ENCODE measurements at regions not wholly inside any gene's neighbourhood (a gene's known extent, or its start where the extent isn't known, plus 50 kb on each side); places are given as distances from the start of the nearest gene placed in this dataset.

DNA sequence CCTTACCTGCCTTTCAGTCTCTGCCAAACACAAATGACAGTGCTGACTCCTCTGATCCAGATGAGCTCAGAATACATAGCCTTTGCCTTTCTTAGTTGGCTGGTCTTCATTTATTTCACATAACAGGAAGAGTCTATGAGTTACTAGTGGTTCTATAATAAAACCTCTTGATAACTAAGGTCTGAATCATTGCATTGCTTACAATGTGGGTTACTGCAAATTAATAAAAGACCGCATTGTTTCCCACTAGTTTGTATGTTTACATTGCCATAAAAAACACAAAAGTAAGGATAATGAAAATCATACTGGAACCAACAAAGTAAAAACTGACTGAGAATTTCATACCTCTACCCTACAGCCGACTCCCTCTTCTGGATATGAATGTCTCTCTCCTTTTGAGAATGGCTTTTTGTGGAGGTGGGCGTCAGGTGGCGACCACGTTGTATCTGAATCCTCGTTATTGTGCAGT is 62.0 kb upstream of the AKR1E2 start:
- TF ChIP-seq NR2C2 (CRISPR knock-in tag; IDR thresholded peaks at IDR 0.05) (no peak), TCF7 (CRISPR knock-in tag; IDR thresholded peaks at IDR 0.05; ENCODE audit: low read depth) (no peak), E2F4 (CRISPR knock-in tag; IDR thresholded peaks at IDR 0.05; ENCODE audit: borderline replicate concordance, low read depth) (no peak), ETV6 (CRISPR knock-in tag; IDR thresholded peaks at IDR 0.05) (no peak), ZNF138 (CRISPR knock-in tag; conservative IDR thresholded peaks at IDR 0.05) (no peak), ELF4 (CRISPR knock-in tag; IDR thresholded peaks at IDR 0.05; ENCODE audit: low read depth) (no peak), CREM (CRISPR knock-in tag; IDR thresholded peaks at IDR 0.05) (no peak), JUN (CRISPR knock-in tag; IDR thresholded peaks at IDR 0.05) (no peak), TEAD4 (CRISPR knock-in tag; IDR thresholded peaks at IDR 0.05) (no peak), RELA (CRISPR knock-in tag; IDR thresholded peaks at IDR 0.05; ENCODE audit: borderline replicate concordance) (no peak), GABPB1 (CRISPR knock-in tag; IDR thresholded peaks at IDR 0.05) (no peak), ZBTB21 (CRISPR knock-in tag; IDR thresholded peaks at IDR 0.05; ENCODE audit: borderline replicate concordance) (no peak)
- TF ChIP-seq, protein P1, sequence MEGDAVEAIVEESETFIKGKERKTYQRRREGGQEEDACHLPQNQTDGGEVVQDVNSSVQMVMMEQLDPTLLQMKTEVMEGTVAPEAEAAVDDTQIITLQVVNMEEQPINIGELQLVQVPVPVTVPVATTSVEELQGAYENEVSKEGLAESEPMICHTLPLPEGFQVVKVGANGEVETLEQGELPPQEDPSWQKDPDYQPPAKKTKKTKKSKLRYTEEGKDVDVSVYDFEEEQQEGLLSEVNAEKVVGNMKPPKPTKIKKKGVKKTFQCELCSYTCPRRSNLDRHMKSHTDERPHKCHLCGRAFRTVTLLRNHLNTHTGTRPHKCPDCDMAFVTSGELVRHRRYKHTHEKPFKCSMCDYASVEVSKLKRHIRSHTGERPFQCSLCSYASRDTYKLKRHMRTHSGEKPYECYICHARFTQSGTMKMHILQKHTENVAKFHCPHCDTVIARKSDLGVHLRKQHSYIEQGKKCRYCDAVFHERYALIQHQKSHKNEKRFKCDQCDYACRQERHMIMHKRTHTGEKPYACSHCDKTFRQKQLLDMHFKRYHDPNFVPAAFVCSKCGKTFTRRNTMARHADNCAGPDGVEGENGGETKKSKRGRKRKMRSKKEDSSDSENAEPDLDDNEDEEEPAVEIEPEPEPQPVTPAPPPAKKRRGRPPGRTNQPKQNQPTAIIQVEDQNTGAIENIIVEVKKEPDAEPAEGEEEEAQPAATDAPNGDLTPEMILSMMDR (IDR thresholded peaks at IDR 0.05), result no peak
